Fibroblast of skin of back (primary cell): ENCODE measurements at regions not wholly inside any gene's neighbourhood (a gene's known extent, or its start where the extent isn't known, plus 50 kb on each side); places are given as distances from the start of the nearest gene placed in this dataset.
A peak's percentile ranks its signal among the peaks of the same experiment; 100 is the strongest.
"Not testable (repeated sequence)": the region's sequence is repeated elsewhere in the genome, so short reads cannot be mapped to it uniquely, and the experiment has no call there.

ENCODE experiments used
- DNase-seq: peaks from one replicate; pipeline ENCODE4 v3.0.0-alpha.2; 2013

- no peak for DNase-seq
Measured at GRCh38 chr14:55980970-55981369, 137.2 kb upstream of the PELI2 start.

GRCh38 chr14:55986069-55986468, 132.1 kb upstream of the PELI2 start:
- no peak for DNase-seq

- DNase-seq = no peak
Measured at GRCh38 chr14:56000846-56001245, 117.4 kb upstream of the PELI2 start.

GRCh38 chr14:56002342-56002741, 115.9 kb upstream of the PELI2 start:
- DNase-seq = peak; percentile 33

GRCh38 chr14:56002876-56003625, 115.2 kb upstream of the PELI2 start:
- DNase-seq = no peak

GRCh38 chr14:56004323-56004722, 113.9 kb upstream of the PELI2 start:
- peak; percentile 8 for DNase-seq

GRCh38 chr14:56004786-56005185, 113.4 kb upstream of the PELI2 start:
- DNase-seq = peak; percentile 84

GRCh38 chr14:56005191-56006053, 112.8 kb upstream of the PELI2 start:
- peak; percentile 79 for DNase-seq

GRCh38 chr14:56007491-56007890, 110.7 kb upstream of the PELI2 start:
- DNase-seq = not testable (repeated sequence)

GRCh38 chr14:56008150-56008549, 110.1 kb upstream of the PELI2 start:
- no peak for DNase-seq

GRCh38 chr14:56008661-56009060, 109.5 kb upstream of the PELI2 start:
- DNase-seq = not testable (repeated sequence)

GRCh38 chr14:56023661-56024081, 94.5 kb upstream of the PELI2 start:
- DNase-seq = no peak

GRCh38 chr14:56025191-56025590, 93.0 kb upstream of the PELI2 start:
- no peak for DNase-seq

GRCh38 chr14:56026506-56026905, 91.7 kb upstream of the PELI2 start:
- no peak for DNase-seq

- no peak for DNase-seq
Measured at GRCh38 chr14:56027421-56027820, 90.8 kb upstream of the PELI2 start.

- DNase-seq = no peak
Measured at GRCh38 chr14:56027916-56028712, 90.1 kb upstream of the PELI2 start.

- DNase-seq = no peak
Measured at GRCh38 chr14:56036353-56036752, 81.9 kb upstream of the PELI2 start.

- DNase-seq = no peak
Measured at GRCh38 chr14:56040121-56040520, 78.1 kb upstream of the PELI2 start.

- no peak for DNase-seq
Measured at GRCh38 chr14:56044196-56044595, 74.0 kb upstream of the PELI2 start.

GRCh38 chr14:56046546-56046945, 71.7 kb upstream of the PELI2 start:
- no peak for DNase-seq

- no peak for DNase-seq
Measured at GRCh38 chr14:56046996-56047395, 71.2 kb upstream of the PELI2 start.

- no peak for DNase-seq
Measured at GRCh38 chr14:56049536-56049935, 68.7 kb upstream of the PELI2 start.

GRCh38 chr14:56055511-56055910, 62.7 kb upstream of the PELI2 start:
- DNase-seq = no peak
